Amniotic stem cell (primary cell): ENCODE measurements at regions not wholly inside any gene's neighbourhood (a gene's known extent, or its start where the extent isn't known, plus 50 kb on each side); places are given as distances from the start of the nearest gene placed in this dataset.
"Not testable (repeated sequence)": the region's sequence is repeated elsewhere in the genome, so short reads cannot be mapped to it uniquely, and the experiment has no call there.

Experiments used
- DNase-seq: peaks from one replicate; lab custom pipeline; 2025; lab: John Stamatoyannopoulos, UW

DNA sequence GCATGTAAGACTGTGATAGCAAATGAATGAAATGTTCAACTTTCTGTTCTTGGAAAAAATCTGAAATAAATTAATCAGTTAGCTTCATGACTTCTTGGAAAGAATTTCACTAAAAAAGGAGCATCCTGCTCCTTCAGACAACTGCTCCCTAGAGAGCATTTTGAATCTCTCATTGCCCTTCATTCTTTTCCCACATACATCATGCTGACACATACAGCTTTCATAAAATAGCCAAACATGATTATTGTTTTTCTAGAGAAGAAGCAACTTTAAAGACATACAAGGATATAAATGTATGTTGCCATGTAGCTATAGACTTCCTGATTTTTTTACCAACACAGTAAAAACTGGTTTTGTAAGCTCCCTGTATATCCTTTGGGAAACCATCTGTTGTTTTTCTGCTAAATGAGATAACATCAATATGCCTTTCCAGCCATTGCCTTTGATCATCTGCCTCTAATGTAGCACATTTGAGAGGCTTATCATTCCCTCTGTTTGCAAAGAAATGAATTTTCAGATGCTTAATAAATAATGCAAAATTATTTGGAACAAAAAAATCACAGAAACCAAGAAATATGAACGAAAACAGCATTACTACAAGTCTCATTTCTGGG, 248.2 kb upstream of the GPR149 start:
- DNase-seq = no peak

DNA sequence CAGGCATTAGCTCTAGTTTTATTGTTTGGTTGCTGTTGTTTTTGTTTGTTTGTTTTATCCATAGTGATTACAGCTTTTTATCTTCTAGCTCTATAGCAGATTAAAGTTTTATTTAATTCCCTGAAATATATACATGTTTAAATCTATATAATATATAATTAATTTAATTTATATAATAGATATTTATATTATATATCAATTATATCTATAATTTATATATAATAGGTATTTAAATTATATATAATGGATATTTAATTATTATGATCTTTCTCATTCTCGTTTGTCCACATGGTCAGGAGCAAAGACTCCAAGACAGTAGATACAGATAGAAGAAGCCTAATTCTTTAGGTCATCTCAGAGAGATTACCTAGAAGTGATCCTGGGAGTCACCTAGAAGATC, 238.8 kb upstream of the GPR149 start:
- no peak for DNase-seq

DNA sequence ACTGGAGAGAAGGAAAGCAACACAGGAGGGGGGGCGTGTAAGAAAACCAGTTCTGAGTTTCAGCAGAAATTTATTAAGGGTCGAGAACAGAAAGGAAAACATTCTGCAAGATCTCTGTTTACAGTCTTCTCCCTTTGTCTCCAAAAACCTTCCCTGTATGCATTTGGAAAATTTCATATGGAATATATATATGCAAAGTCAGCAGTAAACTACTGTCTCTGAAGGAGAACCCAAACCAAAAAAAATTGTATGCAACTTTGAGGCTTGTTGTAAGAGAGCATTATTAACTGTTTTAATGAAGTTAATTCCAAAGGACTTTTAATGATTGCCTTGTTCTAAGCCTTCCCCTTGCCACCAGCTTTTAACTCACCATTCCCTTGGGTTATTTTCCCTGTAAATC, 238.2 kb upstream of the GPR149 start:
- no peak for DNase-seq

DNA sequence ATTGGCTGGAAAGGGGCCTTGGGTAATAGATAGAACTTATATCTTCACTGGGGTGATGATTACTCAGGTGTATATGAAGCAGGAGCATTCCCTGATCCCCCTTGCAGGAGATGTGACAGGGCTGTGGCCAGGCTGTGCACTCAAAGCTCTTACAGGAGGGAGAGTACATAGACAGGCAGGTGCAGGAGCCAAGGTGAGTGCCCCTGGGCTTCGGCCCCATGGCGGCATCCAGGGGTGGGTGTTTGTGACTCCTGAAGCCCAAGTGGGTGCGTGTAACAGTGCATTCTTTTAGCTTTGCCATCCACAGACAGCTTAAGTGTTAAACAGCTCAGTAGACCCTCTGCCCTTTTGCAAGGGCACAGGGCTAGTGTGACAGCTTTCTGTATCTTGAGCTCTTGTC, 236.6 kb upstream of the GPR149 start:
- DNase-seq = no peak

DNA sequence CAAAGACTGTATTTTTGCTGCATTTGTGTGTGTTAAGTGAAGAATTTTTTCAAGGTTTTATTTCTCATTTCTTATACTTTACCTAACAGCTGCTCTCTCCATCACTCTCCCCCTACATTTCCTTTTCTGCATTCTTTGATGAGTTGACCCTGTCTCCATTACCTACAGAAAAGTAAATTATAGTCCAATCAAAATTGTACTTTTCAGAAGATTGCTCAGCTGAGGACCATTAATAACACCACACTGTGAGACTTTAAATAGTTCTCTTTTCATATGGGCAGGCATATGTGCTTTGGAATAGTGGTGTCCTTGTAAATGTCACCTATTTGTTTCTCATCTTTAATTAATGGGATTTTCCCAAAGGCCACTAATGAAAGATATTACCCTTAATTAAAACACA, 234.7 kb upstream of the GPR149 start:
- DNase-seq = no peak

DNA sequence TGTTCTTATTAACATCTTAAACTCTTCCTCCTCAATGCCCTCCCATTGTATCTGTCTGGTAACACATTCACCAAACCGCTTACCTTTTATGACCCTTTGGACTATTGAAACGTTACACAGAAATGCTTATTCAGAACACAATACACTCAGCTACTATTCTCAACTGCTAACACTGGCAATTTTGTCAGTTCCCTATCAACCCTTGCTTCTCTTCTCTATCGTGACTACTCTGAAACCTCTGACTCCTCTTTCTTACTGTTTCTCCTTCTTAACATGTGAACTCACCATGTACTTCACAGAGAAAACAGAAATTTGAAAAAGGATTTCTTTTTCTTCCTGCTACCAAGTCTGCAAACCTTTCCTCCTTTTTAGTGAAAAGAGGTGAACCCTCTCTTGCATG, 232.9 kb upstream of the GPR149 start:
- DNase-seq = no peak

DNA sequence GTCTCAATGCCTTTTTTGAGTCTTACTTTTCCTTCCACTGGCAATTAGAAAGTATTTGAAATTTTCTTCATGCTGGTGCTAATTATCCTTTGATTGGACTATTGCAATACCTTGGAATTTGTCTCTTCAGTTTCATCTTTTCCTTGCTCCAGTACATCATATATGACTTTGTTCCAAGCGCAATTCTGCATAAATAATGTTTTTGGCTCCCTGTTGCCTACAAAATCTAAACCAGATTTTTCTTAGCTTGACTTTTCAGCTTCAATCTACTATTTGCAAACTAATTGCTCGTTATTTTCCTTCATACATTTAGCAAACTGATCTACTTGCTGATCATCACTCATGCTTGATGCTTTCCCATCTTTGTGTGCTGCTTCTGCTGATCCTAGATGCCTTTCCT, 230.8 kb upstream of the GPR149 start:
- no peak for DNase-seq

DNA sequence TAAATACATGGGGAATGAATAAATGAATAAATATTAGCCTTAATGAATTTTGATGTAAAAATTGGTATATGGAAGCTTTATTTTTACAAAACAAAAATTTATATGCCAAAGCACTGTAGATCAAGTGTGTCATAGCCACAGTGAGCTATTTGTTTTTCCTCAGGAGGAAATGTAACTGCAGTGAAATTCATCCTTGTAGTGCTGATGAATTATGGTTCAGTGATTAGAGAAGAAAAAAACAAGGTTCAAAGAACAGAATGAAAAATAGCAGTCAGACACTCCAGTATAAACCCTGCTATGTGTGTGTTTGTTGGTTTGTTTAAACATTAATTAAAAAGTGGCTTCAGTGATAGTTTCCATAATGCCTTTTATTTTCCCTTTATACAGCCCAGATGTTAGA, 228.0 kb upstream of the GPR149 start:
- DNase-seq = no peak

DNA sequence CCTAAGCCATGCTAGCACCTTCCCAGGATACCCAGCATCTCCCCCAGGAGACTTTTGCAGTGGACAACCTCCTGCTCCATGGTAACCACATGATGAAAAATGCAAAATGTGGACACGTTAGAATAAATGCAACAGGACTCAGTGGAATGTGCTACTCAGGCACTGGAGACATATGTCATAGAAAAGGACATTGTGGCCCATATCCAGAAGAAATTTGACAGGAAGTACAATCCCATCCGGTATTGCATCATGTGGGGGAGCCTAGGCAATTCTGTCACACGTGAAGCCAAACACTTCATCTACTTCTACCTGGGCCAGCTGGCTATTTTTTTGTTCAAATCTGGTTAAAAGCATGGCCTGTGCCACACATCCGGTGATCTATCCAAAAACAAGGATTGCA, 227.2 kb upstream of the GPR149 start:
- no peak for DNase-seq

DNA sequence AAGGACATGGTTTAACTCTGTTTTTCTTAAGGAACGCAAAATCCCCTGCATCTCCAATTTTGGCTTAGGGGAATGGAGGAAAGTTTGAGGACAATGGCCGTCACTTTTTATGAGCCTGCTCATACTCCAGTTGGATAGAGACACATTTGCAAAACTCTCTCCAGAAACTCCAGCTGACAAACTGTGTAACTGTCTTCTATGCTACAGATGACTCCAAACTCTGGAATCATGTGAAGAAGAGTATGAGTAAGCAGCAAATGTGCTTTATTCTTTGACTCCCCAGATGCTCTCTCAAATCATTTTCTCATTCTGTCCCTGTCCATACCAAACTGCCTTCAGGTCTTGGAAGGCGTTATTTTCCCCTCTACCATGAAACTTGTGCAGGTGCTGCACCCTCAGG, 226.5 kb upstream of the GPR149 start:
- no peak for DNase-seq

DNA sequence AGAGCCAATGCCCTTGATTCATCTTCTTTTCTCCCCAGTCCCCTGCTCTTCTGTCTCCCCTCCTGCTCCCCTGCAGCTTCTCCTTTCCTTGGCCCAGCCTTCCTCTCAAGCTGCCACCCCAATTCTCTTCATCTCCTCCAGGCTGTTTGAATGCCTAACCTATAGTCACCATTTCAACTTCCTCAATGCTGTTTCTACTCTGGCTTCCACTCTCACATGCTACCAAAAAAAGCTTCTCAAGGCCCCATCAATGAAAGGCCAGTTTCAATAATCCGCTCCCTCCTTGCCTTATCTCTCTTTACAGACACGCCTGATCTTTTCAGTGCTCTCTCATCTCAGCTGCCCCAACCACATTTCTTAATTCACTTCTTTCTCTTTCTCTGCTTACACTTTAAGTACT, 212.2 kb upstream of the GPR149 start:
- no peak for DNase-seq

DNA sequence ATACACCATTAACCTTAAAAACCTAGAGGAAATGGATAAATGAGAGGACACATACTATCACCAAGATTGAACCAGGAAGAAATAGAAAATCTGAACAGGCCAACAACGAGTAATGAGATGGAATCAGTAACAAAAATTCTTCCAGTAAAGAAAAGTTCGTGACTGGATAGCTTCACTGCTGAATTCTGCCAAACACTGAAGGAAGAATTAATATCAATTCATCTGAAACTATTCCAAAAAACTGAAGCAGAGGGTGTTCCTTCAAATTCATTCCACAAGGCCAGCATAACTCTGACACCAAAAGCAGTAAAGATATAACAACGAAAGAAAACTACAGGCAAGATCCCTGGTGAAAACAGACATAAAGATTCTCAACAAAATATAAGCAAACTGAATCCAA, 195.8 kb upstream of the GPR149 start:
- no peak for DNase-seq

DNA sequence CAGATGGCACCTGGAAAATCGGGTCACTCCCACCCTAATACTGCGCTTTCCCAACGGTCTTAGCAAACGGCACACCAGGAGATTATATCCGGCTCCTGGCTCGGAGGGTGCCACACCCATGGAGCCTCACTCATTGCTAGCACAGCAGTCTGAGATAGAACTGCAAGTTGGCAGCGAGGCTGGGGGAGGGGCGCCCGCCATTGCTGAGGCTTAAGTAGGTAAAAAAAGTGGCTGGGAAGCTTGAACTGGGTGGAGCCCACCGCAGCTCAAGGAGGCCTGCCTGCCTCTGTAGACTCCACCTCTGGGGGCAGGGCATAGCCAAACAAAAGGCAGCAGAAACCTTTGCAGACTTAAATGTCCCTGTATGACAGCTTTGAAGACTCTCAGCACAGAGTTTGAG, 189.6 kb upstream of the GPR149 start:
- not testable (repeated sequence) for DNase-seq

DNA sequence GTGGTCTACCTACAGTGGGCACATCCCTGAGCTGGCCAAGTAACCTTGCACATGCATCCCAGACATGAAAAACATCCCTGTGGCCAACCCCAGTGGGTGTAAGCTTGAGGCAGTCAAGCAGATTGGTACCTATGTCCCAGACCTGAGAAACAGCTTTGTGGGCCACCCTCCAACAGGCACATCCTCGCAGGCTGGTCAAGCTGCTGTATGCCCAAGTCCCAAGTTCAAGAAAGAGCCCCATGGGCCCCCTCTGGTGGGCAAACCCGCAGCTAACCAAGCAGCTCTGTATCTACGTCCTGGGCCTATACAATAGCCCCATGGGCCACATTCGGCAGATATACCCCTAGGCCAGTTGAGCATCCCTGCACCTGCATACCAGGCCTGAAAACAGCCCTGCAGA, 186.3 kb upstream of the GPR149 start:
- no peak for DNase-seq

DNA sequence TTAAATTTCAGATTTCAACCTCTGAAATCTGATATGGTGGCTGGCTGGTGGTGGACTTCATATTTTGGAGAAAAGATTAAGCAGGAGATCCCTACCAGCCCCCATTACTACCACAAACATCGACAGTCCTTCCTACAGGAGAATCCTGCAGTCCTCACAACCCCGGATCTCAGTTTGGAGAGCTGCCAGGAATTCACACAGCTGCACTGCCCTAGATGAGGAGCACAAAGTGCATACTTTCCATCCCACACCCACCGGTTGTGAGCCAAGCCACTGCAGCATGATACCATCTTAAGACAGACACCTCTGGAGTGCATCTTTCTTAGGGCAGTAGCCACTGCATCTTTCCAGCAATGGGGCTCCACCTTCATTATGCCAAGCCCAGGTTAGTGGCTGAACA, 185.5 kb upstream of the GPR149 start:
- DNase-seq = no peak

DNA sequence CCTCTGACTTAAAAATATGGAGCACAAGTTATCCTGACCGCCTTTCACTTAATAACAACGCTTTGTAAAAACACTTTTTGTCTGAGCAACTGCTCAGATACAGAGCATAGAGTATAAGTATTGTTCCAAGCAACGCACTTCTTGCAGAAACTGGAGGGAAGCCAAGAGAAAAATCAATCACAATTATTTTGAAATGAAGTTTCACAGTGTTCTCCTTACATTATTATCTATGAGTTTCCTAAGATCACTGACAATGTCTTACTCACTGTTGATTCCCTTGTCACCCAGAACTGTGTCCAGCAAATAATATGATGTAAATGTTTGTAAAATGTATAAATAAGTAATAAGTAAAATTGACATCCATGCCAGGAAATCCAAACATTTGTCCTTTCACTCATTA, 184.6 kb upstream of the GPR149 start:
- no peak for DNase-seq

DNA sequence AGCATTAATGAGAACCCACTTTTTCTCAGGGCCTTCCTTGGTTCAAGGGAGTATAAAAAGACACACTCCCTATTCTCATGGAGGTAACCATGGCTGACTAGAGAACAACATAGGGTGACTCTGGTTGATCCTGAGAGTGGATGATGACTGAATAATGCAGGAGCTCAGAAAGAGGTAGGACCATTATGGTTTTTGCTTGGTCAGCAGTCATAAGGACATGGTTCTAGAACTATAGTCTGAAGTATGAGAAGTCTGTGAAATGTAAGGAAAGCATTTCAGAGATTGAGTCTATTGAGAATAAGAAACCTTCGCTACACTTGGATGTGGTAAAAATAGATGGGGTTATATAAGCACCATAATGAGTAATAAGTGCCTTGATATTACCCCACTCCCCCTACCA, 184.1 kb upstream of the GPR149 start:
- no peak for DNase-seq

DNA sequence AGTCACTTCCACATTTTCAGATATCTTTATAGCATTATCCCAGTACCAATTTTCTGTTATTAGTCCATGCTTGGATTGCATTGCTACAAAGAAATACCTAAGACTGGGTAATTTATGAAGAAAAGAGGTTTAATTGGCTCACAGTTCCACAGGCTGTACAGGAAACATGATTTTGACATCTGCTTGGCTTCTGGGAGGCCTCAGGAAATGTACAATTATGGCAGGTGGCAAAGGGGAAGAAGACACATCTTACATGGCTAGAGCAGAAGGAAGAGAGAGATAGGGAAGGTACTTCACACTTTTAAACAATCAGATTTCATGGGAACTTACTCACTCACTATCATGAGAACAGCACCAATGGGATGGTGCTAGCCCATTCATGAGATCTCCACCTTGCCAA, 172.3 kb upstream of the GPR149 start:
- DNase-seq = no peak

DNA sequence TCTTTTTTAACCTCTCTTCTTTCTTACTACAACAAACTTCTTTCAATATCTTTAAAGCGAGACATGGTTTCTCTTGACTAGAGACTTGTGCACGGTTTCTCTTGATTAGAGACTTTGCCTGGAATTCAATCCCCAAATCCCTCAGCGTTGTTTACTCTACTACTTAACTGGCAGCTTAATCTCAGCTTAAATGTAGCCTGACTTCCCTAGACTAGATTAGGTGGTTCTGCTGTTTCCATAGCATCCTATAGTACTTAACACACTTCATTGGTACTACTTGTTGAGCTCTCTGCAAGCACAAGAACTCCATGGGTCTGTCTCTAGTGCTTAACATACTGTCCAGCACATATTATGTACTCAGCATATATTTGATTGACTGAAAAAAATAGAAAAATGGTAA, 168.2 kb upstream of the GPR149 start:
- DNase-seq = no peak

DNA sequence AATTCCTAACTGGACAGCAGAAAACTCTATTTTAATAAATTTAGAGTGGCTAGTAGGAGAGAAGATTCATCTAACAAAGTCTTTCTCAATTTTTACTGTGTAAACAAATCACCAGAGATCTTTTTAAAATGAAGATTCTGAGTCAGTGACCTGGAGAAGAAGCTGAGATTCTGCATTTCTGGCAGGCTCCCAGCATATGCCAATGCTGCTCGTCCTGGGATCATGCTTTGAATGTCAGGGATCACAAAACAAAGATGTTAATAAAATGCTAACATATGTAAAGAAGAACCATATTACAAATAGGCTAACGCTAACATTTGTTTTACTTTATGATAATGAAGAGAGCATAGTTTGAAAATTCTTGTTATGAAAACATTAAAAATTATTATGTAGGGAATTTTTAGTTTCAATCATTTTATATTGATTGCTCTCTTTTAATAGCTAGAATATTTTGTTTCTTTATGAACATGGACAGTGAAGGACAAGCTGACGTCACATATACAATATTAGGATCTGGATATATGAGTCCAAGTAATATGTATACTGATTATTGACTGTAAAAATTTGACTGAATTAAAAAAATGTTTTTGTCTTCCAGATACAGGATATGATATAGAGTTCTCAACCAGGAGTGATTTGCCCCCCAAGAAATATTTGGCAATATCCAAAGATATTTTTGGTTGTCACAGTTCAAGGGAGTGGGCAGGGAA, 160.8 kb upstream of the GPR149 start:
- no peak for DNase-seq

DNA sequence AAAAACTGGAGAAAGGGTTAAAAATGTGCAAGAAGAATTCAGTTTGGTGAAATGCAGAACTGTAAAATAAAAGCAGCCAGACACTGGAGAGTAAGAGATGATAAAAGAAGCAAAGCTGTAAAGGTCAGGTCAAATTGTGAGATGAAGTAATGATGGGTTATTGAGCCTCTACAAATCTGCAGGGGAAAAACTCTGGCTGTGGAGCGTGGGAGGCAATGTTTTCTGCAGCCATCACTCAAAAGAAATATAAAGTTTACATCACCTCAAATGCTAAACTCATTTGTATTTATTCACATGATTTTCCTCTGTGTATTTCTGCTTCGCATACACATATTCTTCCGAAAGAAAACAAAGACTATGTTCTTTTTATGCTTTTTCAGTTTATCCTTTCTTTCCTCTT, 158.8 kb upstream of the GPR149 start:
- no peak for DNase-seq

DNA sequence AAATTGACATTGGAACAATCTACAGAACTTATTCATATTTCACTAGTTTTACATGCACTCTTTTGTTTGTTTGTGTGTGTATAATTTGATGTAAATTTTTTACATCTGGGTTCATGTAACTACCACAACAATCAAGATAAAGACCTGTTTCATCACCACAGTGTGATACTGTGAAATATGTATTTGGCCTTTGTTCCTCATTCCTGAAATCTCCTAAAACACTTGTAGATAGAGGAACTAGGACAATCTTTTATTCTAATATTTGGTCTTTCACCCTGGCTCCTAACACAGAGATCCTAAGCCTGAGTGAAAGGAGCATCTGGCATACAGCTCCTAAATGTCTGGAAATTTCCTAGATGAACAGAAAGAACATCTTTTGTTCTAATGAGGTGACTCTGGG, 155.0 kb upstream of the GPR149 start:
- DNase-seq = no peak

DNA sequence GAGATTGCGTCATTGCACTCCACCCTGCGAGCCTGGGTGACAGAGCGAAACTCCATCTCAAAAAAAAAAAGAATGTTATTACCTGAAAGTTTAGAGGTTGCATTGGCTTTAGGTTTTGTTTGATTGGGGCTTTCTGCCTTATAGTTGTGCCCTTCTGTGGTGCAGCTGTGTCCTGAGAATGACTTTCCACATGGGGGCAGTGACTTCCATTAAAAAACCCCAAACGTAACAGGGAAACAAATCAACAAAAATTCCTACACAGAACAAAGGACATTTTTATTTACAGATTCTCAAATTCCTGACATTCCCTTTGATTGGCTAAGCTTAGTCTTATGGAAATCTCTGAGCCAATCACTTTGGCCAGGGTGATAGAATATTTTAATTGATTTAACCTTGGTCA, 154.1 kb upstream of the GPR149 start:
- DNase-seq = no peak

DNA sequence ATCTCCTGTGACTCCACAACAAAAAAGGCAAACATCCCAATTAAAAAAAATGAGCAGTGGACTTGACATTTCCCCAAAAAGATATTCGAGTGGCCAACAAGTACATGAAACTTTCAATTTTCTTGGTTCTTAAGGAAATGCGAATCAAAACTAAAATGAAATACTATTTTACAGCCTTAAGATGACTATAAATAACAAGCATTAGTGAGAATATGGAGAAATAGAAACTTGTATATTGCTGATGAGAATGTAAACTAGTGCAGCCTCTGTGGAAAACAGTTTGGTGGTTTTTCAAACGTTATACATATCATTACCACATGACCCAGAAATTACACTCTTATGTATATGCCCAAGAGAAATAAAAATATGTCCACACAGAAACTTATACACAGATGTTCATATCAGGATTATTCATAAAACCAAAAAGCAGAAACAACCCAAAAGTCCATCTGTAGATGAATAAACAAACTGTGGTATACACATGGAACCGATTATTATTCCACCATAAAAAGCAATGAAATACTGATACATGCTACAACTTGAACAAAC, 153.2 kb upstream of the GPR149 start:
- no peak for DNase-seq
